Amniotic stem cell (primary cell): ENCODE measurements at regions not wholly inside any gene's neighbourhood (a gene's known extent, or its start where the extent isn't known, plus 50 kb on each side); places are given as distances from the start of the nearest gene placed in this dataset.

Experiments
- DNase-seq: peaks from one replicate; lab custom pipeline; 2025; lab: John Stamatoyannopoulos, UW

GRCh38 chr6:77403424-77403823 lies 59.9 kb downstream of the HTR1B start:
- no peak for DNase-seq

- no peak for DNase-seq
Measured at GRCh38 chr6:77401231-77401630, 62.1 kb downstream of the HTR1B start.

- no peak for DNase-seq
Measured at GRCh38 chr6:77397561-77397960, 65.7 kb downstream of the HTR1B start.

GRCh38 chr6:77389402-77389801 lies 73.9 kb downstream of the HTR1B start:
- DNase-seq, result no peak

- no peak for DNase-seq
Measured at GRCh38 chr6:77383026-77383425, 80.3 kb downstream of the HTR1B start.

GRCh38 chr6:77373955-77374354 lies 89.3 kb downstream of the HTR1B start:
- no peak for DNase-seq

GRCh38 chr6:77371748-77372147 lies 91.5 kb downstream of the HTR1B start:
- no peak for DNase-seq

GRCh38 chr6:77368660-77369313 lies 94.5 kb downstream of the HTR1B start:
- no peak for DNase-seq

GRCh38 chr6:77366798-77367197 lies 96.5 kb downstream of the HTR1B start:
- DNase-seq, result no peak

- DNase-seq, result no peak
Measured at GRCh38 chr6:77363702-77364101, 99.6 kb downstream of the HTR1B start.

- DNase-seq, result no peak
Measured at GRCh38 chr6:77362055-77362454, 101.2 kb downstream of the HTR1B start.

- no peak for DNase-seq
Measured at GRCh38 chr6:77361018-77361417, 102.3 kb downstream of the HTR1B start.

- DNase-seq, result no peak
Measured at GRCh38 chr6:77356821-77357220, 106.5 kb downstream of the HTR1B start.

GRCh38 chr6:77354581-77354980 lies 108.7 kb downstream of the HTR1B start:
- no peak for DNase-seq

- no peak for DNase-seq
Measured at GRCh38 chr6:77353129-77353528, 110.2 kb downstream of the HTR1B start.

- no peak for DNase-seq
Measured at GRCh38 chr6:77341058-77341986, 122.0 kb downstream of the HTR1B start.

GRCh38 chr6:77340331-77340730 lies 123.0 kb downstream of the HTR1B start:
- DNase-seq, result no peak

- no peak for DNase-seq
Measured at GRCh38 chr6:77339926-77340325, 123.4 kb downstream of the HTR1B start.

- no peak for DNase-seq
Measured at GRCh38 chr6:77337392-77337791, 125.9 kb downstream of the HTR1B start.

- no peak for DNase-seq
Measured at GRCh38 chr6:77334093-77334492, 129.2 kb downstream of the HTR1B start.

GRCh38 chr6:77332915-77333623 lies 130.2 kb downstream of the HTR1B start:
- DNase-seq, result no peak

GRCh38 chr6:77326711-77327110 lies 136.6 kb downstream of the HTR1B start:
- no peak for DNase-seq

- no peak for DNase-seq
Measured at GRCh38 chr6:77326029-77326428, 137.3 kb downstream of the HTR1B start.
